ENCODE measurements at regions not wholly inside any gene's neighbourhood (a gene's known extent, or its start where the extent isn't known, plus 50 kb on each side); places are given as distances from the start of the nearest gene placed in this dataset.

DNA sequence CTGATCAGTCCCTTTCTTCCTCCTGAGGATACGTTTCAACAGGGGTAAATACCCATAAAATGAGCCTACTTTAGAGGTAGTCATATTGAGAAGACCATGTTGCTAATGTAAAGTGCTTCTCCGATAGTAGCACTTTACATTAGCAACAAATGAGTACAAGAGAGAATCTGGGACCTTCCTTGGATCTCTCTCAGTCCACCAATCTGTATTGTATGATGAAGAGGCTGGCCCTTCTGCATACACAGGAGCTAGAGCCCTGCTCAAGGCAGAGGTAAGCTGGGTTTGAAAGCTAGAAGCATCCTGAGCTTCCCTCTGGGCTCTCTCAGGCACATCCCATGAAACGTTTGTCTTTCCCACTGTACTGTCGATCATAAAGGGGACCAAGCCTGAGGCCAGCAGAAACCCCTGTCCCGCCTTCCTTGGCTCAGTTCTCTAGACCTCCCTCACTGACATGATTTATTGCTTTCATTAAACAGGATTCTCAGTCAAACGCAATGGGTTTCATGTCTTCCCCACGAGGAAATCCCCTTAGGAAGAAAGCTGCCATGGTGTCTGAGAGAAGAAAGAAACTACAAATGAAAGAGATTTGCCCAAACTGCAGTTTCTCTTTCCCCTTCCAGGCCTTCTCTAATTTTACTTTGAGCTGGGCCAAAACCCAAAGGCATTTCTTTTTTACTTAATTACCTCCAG lies 62.8 kb upstream of the BCAR3 start:
- TF ChIP-seq ZC3H10 (CRISPR knock-in tag; IDR thresholded peaks at IDR 0.05) (no peak), ESRRG (CRISPR knock-in tag; IDR thresholded peaks at IDR 0.05) (no peak), ZFP30 (CRISPR knock-in tag; IDR thresholded peaks at IDR 0.05) (no peak), SNAI2 (CRISPR knock-in tag; IDR thresholded peaks at IDR 0.05) (no peak), RARB (CRISPR knock-in tag; IDR thresholded peaks at IDR 0.05) (no peak), TCF4 (CRISPR knock-in tag; IDR thresholded peaks at IDR 0.05; ENCODE audit: borderline replicate concordance) (no peak)
- no peak for ATAC-seq

GRCh38 chr1:93743465-93743864 lies 61.8 kb upstream of the BCAR3 start:
- no peak for ATAC-seq
- TF ChIP-seq ESRRG (CRISPR knock-in tag; IDR thresholded peaks at IDR 0.05) (no peak), SNAI2 (CRISPR knock-in tag; IDR thresholded peaks at IDR 0.05) (no peak), CREB5 (CRISPR knock-in tag; IDR thresholded peaks at IDR 0.05; ENCODE audit: low read depth) (no peak), CSDC2 (CRISPR knock-in tag; IDR thresholded peaks at IDR 0.05) (no peak), TCF4 (CRISPR knock-in tag; IDR thresholded peaks at IDR 0.05; ENCODE audit: borderline replicate concordance) (no peak), GLIS3 (CRISPR knock-in tag; IDR thresholded peaks at IDR 0.05) (no peak), OSR1 (CRISPR knock-in tag; IDR thresholded peaks at IDR 0.05) (no peak), TOX (CRISPR knock-in tag; IDR thresholded peaks at IDR 0.05; ENCODE audit: borderline replicate concordance) (no peak), ARNTL (CRISPR knock-in tag; IDR thresholded peaks at IDR 0.05; ENCODE audit: borderline replicate concordance, low read depth) (no peak), PPARA (CRISPR knock-in tag; IDR thresholded peaks at IDR 0.05; ENCODE audit: borderline replicate concordance) (no peak), BACH2 (CRISPR knock-in tag; IDR thresholded peaks at IDR 0.05; ENCODE audit: borderline replicate concordance) (no peak), ZFP3 (CRISPR knock-in tag; IDR thresholded peaks at IDR 0.05) (no peak), PATZ1 (CRISPR knock-in tag; IDR thresholded peaks at IDR 0.05; ENCODE audit: borderline replicate concordance) (no peak), ZNF8 (CRISPR knock-in tag; IDR thresholded peaks at IDR 0.05) (no peak)
- TF ChIP-seq, protein P1, sequence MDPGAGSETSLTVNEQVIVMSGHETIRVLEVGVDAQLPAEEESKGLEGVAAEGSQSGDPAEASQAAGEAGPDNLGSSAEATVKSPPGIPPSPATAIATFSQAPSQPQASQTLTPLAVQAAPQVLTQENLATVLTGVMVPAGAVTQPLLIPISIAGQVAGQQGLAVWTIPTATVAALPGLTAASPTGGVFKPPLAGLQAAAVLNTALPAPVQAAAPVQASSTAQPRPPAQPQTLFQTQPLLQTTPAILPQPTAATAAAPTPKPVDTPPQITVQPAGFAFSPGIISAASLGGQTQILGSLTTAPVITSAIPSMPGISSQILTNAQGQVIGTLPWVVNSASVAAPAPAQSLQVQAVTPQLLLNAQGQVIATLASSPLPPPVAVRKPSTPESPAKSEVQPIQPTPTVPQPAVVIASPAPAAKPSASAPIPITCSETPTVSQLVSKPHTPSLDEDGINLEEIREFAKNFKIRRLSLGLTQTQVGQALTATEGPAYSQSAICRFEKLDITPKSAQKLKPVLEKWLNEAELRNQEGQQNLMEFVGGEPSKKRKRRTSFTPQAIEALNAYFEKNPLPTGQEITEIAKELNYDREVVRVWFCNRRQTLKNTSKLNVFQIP (CRISPR knock-in tag; IDR thresholded peaks at IDR 0.05; ENCODE audit: borderline replicate concordance, low read depth) = no peak
- TF ChIP-seq, protein P2, sequence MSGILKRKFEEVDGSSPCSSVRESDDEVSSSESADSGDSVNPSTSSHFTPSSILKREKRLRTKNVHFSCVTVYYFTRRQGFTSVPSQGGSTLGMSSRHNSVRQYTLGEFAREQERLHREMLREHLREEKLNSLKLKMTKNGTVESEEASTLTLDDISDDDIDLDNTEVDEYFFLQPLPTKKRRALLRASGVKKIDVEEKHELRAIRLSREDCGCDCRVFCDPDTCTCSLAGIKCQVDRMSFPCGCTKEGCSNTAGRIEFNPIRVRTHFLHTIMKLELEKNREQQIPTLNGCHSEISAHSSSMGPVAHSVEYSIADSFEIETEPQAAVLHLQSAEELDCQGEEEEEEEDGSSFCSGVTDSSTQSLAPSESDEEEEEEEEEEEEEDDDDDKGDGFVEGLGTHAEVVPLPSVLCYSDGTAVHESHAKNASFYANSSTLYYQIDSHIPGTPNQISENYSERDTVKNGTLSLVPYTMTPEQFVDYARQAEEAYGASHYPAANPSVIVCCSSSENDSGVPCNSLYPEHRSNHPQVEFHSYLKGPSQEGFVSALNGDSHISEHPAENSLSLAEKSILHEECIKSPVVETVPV (CRISPR knock-in tag; IDR thresholded peaks at IDR 0.05) = no peak

DNA sequence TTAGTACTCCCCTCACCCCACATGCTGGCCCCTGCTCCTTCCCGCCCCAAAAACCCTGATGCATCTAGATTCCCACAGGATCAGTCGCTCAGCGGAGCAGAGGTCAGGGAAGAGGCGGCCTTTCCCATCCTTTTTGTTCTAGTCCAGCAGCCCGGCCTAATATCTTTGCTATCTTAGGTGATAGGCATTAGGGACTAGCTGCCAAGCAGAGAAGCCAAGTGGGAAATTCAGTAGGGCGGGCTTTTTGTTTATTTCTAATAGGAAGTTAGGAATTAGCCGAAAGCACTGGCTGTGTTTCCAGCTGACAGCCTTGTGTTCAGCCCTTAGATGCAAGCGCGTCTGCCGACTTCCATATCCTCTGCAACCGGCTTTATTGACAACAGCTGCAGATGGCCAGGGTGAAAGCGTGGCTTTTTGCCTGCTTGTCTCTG lies 59.0 kb upstream of the BCAR3 start:
- ATAC-seq = no peak
- no peak for TF ChIP-seq OSR1 (CRISPR knock-in tag; IDR thresholded peaks at IDR 0.05)
- no peak for TF ChIP-seq TCF4 (CRISPR knock-in tag; IDR thresholded peaks at IDR 0.05; ENCODE audit: borderline replicate concordance)
- TF ChIP-seq PPARA (CRISPR knock-in tag; IDR thresholded peaks at IDR 0.05; ENCODE audit: borderline replicate concordance) = no peak
- TF ChIP-seq ZC3H10 (CRISPR knock-in tag; IDR thresholded peaks at IDR 0.05) = no peak
- TF ChIP-seq, protein P1 (CRISPR knock-in tag; IDR thresholded peaks at IDR 0.05; ENCODE audit: borderline replicate concordance, low read depth) = no peak
- TF ChIP-seq RARB (CRISPR knock-in tag; IDR thresholded peaks at IDR 0.05) = no peak
- no peak for TF ChIP-seq ZNF70 (CRISPR knock-in tag; IDR thresholded peaks at IDR 0.05)

DNA sequence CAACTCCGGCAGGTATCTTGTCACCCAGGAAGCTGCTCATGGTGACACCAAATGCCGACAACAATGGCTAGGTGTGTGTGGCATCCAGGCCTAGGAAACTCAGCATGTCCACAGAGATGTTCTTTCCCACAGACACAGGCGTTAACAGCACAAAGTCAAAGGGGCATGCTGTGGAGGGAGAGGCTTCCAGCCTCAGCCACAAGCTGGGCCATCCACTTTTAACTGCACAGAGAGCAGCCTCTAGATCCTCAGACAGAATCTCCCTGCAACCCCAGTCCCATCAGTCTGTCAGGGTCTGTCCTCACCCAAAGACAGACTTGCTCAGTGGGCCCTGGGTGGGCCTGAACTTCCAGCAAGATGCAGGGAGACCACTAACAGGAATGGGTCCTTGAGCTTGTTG lies 58.5 kb upstream of the BCAR3 start:
- ATAC-seq = no peak
- TF ChIP-seq TCF4 (CRISPR knock-in tag; IDR thresholded peaks at IDR 0.05; ENCODE audit: borderline replicate concordance) (no peak), ZFP3 (CRISPR knock-in tag; IDR thresholded peaks at IDR 0.05) (no peak), ZNF565 (CRISPR knock-in tag; conservative IDR thresholded peaks at IDR 0.05; ENCODE audit: low read depth) (no peak), ZNF8 (CRISPR knock-in tag; IDR thresholded peaks at IDR 0.05) (no peak), SNAI2 (CRISPR knock-in tag; IDR thresholded peaks at IDR 0.05) (no peak), OSR1 (CRISPR knock-in tag; IDR thresholded peaks at IDR 0.05) (no peak), PATZ1 (CRISPR knock-in tag; IDR thresholded peaks at IDR 0.05; ENCODE audit: borderline replicate concordance) (no peak), BACH2 (CRISPR knock-in tag; IDR thresholded peaks at IDR 0.05; ENCODE audit: borderline replicate concordance) (no peak), ZNF70 (CRISPR knock-in tag; IDR thresholded peaks at IDR 0.05) (no peak)
- TF ChIP-seq, protein P1 (CRISPR knock-in tag; IDR thresholded peaks at IDR 0.05; ENCODE audit: borderline replicate concordance, low read depth) = no peak

All from SK-N-SH treated with all-trans-retinoic acid at 6 μM for 48 hours (cell line).